H9 (cell line): ENCODE measurements at regions not wholly inside any gene's neighbourhood (a gene's known extent, or its start where the extent isn't known, plus 50 kb on each side); places are given as distances from the start of the nearest gene placed in this dataset.

Source experiments
- DNase-seq: peaks from one replicate; pipeline ENCODE4 v3.0.0-alpha.2; 2017
- H2AFZ ChIP-seq: one replicate; pipeline ENCODE4 v1.6.1; 2013; ENCODE audit warnings: mild to moderate bottlenecking, low read length, control low read depth, moderate library complexity
- H2AK5ac ChIP-seq: 2 replicates; pipeline ENCODE4 v1.6.1; 2013; ENCODE audit warnings: low read length, control low read depth, mixed read lengths; ENCODE audit not compliant: insufficient read length
- H2BK120ac ChIP-seq: one replicate; pipeline ENCODE4 v1.6.1; 2013; ENCODE audit warnings: low read depth, mild to moderate bottlenecking, low read length, control low read depth, inconsistent platforms; ENCODE audit not compliant: poor library complexity, severe bottlenecking
- H2BK12ac ChIP-seq: 2 replicates; pipeline ENCODE4 v1.6.1; 2013; ENCODE audit warnings: low read length, control low read depth, mixed read lengths, low read depth; ENCODE audit not compliant: insufficient read length
- H2BK15ac ChIP-seq: 2 replicates; pipeline ENCODE4 v1.6.1; 2013; ENCODE audit warnings: low read depth, low read length, control low read depth
- H2BK20ac ChIP-seq: one replicate; pipeline ENCODE4 v1.6.1; 2013; ENCODE audit warnings: low read depth, mild to moderate bottlenecking, low read length, control low read depth, inconsistent platforms; ENCODE audit not compliant: poor library complexity, severe bottlenecking
- H2BK5ac ChIP-seq: 2 replicates; pipeline ENCODE4 v1.6.1; 2013; ENCODE audit warnings: low read length, control low read depth, mixed read lengths; ENCODE audit not compliant: insufficient read length
- H3K14ac ChIP-seq: 2 replicates; pipeline ENCODE4 v1.6.1; 2013; ENCODE audit warnings: low read length, control low read depth; ENCODE audit not compliant: insufficient read depth
- H3K18ac ChIP-seq: 2 replicates; pipeline ENCODE4 v1.6.1; 2013; ENCODE audit warnings: low read depth, mild to moderate bottlenecking, mixed read lengths, low read length, control low read depth; ENCODE audit not compliant: insufficient read length
- H3K23ac ChIP-seq: 2 replicates; pipeline ENCODE4 v1.6.1; 2013; ENCODE audit warnings: low read length, control low read depth, mixed read lengths, low read depth; ENCODE audit not compliant: insufficient read length
- H3K23me2 ChIP-seq: 2 replicates; pipeline ENCODE4 v1.6.1; 2013; ENCODE audit warnings: low read depth, mild to moderate bottlenecking, mixed read lengths, low read length, control low read depth; ENCODE audit not compliant: insufficient read length, poor library complexity, severe bottlenecking
- H3K27ac ChIP-seq: 2 replicates; pipeline ENCODE4 v1.5.1; 2013; ENCODE audit warnings: low read length, control low read depth, mixed read lengths, low read depth; ENCODE audit not compliant: insufficient read length
- H3K27me3 ChIP-seq: 2 replicates; pipeline ENCODE4 v1.6.1; 2013; ENCODE audit warnings: low read length, control low read depth, inconsistent platforms; ENCODE audit not compliant: insufficient read depth
- H3K4ac ChIP-seq: 2 replicates; pipeline ENCODE4 v1.6.1; 2013; ENCODE audit warnings: low read depth, mild to moderate bottlenecking, control low read depth, inconsistent platforms, low read length, moderate library complexity
- H3K4me1 ChIP-seq: 2 replicates; pipeline ENCODE4 v1.6.1; 2013; ENCODE audit warnings: low read length, control low read depth, inconsistent platforms; ENCODE audit not compliant: insufficient read depth
- H3K4me2 ChIP-seq: 2 replicates; pipeline ENCODE4 v1.6.1; 2013; ENCODE audit warnings: low read length, control low read depth, mixed read lengths; ENCODE audit not compliant: insufficient read length, insufficient read depth
- H3K56ac ChIP-seq: 2 replicates; pipeline ENCODE4 v1.6.1; 2013; ENCODE audit warnings: low read depth, mild to moderate bottlenecking, mixed read lengths, low read length, control low read depth; ENCODE audit not compliant: insufficient read length
- H3K79me1 ChIP-seq: 2 replicates; pipeline ENCODE4 v1.6.1; 2013; ENCODE audit warnings: low read depth, mild to moderate bottlenecking, moderate library complexity, low read length, control low read depth, inconsistent platforms; ENCODE audit not compliant: insufficient read depth, poor library complexity, severe bottlenecking
- H3K79me2 ChIP-seq: 2 replicates; pipeline ENCODE4 v1.6.1; 2013; ENCODE audit warnings: low read length, control low read depth, inconsistent platforms; ENCODE audit not compliant: insufficient read depth
- H3K9ac ChIP-seq: 2 replicates; pipeline ENCODE4 v1.6.1; 2013; ENCODE audit warnings: low read length, control low read depth, mixed read lengths; ENCODE audit not compliant: insufficient read length; ENCODE audit errors: extremely low read depth
- H3K9me3 ChIP-seq: one replicate; pipeline ENCODE4 v1.6.1; 2013; ENCODE audit warnings: low read depth, low read length, inconsistent platforms; ENCODE audit not compliant: control insufficient read depth
- H3T11ph ChIP-seq: one replicate; pipeline ENCODE4 v1.6.1; 2013; ENCODE audit warnings: mild to moderate bottlenecking, low read length, control low read depth, inconsistent platforms
- H4K20me1 ChIP-seq: one replicate; pipeline ENCODE4 v1.6.1; 2013; ENCODE audit not compliant: control insufficient read depth, insufficient read length, insufficient read depth
- H4K5ac ChIP-seq: 2 replicates; pipeline ENCODE4 v1.6.1; 2013; ENCODE audit warnings: low read depth, mild to moderate bottlenecking, mixed read lengths, low read length, control low read depth; ENCODE audit not compliant: insufficient read length
- H4K8ac ChIP-seq: replicated peaks from 2 replicates; pipeline ENCODE4 v1.6.1; 2013; ENCODE audit warnings: low read length, control low read depth, mixed read lengths, low read depth; ENCODE audit not compliant: insufficient read length
- H4K91ac ChIP-seq: 2 replicates; pipeline ENCODE4 v1.6.1; 2013; ENCODE audit warnings: low read depth, mild to moderate bottlenecking, moderate library complexity, mixed read lengths, low read length, control low read depth; ENCODE audit not compliant: insufficient read length
- H3K27ac Mint-ChIP-seq, 3 experiments: 2 replicates in 2 of 3; 3 replicates in 1 of 3; pipeline ENCODE4 v1.8.0; 2020 to 2021; ENCODE audit warnings: mixed read lengths in 3 of 3, mild to moderate bottlenecking in 1 of 3, moderate library complexity in 1 of 3
- H3K27me3 Mint-ChIP-seq: 2 replicates; pipeline ENCODE4 v1.8.0; 2021; ENCODE audit warnings: low read depth, mild to moderate bottlenecking, moderate library complexity, mixed read lengths
- H3K36me3 Mint-ChIP-seq, 3 experiments: 2 replicates in 2 of 3; 3 replicates in 1 of 3; pipeline ENCODE4 v1.8.0; 2020 to 2021; ENCODE audit warnings: low read depth in 3 of 3, mixed read lengths in 3 of 3; ENCODE audit not compliant: insufficient read depth in 1 of 3
- H3K4me1 Mint-ChIP-seq, 2 experiments: 2 replicates each; pipeline ENCODE4 v1.8.0; 2020; ENCODE audit warnings: mixed read lengths in 2 of 2
- H3K4me3 Mint-ChIP-seq, 2 experiments: 2 replicates in 1 of 2; 3 replicates in 1 of 2; pipeline ENCODE4 v1.8.0; 2020 to 2021; ENCODE audit warnings: mild to moderate bottlenecking in 2 of 2, mixed read lengths in 2 of 2, moderate library complexity in 1 of 2
- H3K9me3 Mint-ChIP-seq, 2 experiments: 2 replicates in 1 of 2; 3 replicates in 1 of 2; pipeline ENCODE4 v1.8.0; 2020; ENCODE audit warnings: mild to moderate bottlenecking in 2 of 2, mixed read lengths in 2 of 2, moderate library complexity in 1 of 2
- WGBS: extraction: QIAGEN DNeasy Blood & Tissue Kit; methylation state at CpG from one replicate; pipeline ENCODE4 v1.1.7; 2013; ENCODE audit warnings: missing lambda C conversion rate, low lambda C conversion rate, mixed read lengths; ENCODE audit not compliant: insufficient read length; ENCODE audit errors: extremely low coverage; 5-methylcytosine and 5-hydroxymethylcytosine counted together
- TF ChIP-seq, protein P1 (sequence below): fragments of 200-600 bp; sonication (generic); conservative IDR thresholded peaks from 3 replicates; pipeline ENCODE4 v1.8.0; 2021; ENCODE audit warnings: antibody characterized with exemption, mild to moderate bottlenecking

DNA sequence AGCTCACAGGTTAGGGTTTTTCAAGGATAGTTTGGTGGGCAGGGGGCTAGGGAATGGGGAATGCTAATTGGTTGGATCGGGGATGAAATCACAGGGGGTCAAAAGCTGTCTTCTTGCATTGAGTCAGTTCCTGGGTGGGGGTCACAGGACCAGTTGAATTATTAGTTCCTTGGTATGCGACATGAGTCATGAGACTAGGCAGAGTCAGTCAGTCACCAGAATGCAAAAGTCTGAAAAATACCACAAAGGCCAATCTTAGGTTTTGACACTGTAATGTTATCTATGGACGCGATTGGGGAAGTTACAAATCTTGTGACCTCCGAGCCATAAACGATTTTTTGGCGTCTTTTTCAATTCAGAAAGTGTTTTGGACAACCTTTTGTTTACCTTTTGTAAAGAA lies 101.2 kb downstream of the ZNF519 start:
- TF ChIP-seq, protein P1, sequence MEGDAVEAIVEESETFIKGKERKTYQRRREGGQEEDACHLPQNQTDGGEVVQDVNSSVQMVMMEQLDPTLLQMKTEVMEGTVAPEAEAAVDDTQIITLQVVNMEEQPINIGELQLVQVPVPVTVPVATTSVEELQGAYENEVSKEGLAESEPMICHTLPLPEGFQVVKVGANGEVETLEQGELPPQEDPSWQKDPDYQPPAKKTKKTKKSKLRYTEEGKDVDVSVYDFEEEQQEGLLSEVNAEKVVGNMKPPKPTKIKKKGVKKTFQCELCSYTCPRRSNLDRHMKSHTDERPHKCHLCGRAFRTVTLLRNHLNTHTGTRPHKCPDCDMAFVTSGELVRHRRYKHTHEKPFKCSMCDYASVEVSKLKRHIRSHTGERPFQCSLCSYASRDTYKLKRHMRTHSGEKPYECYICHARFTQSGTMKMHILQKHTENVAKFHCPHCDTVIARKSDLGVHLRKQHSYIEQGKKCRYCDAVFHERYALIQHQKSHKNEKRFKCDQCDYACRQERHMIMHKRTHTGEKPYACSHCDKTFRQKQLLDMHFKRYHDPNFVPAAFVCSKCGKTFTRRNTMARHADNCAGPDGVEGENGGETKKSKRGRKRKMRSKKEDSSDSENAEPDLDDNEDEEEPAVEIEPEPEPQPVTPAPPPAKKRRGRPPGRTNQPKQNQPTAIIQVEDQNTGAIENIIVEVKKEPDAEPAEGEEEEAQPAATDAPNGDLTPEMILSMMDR, result no peak
- no CpG with 5 or more reads among the region's 7 CpGs for WGBS

More for the DNA sequence above, 101.2 kb downstream of the ZNF519 start:
- peaks cover 22 to 24% of the 10 kb centered on the region in 2 experiments for H3K9me3 Mint-ChIP-seq
- H3K9me3 ChIP-seq, result no peaks in the 10 kb centered on the region
- H3K56ac ChIP-seq, result no peak overlapping the region
- H3K27ac Mint-ChIP-seq, result no peak overlapping the region
- H3K4me1 Mint-ChIP-seq, result peaks cover 13 to 15% of the 10 kb centered on the region in 2 experiments
- no peaks in the 10 kb centered on the region for H3K79me1 ChIP-seq
- no peaks in the 10 kb centered on the region for H4K20me1 ChIP-seq
- H2BK120ac ChIP-seq, result no peak overlapping the region
- no peak overlapping the region for H3T11ph ChIP-seq
- H3K36me3 Mint-ChIP-seq, result peaks cover 8 to 26% (median 14%) of the 10 kb centered on the region in 3 experiments
- H3K27me3 Mint-ChIP-seq, result peaks cover 1% of the 10 kb centered on the region; the same call in 1 of the 2 replicates
- H4K8ac ChIP-seq, result no peak overlapping the region
- no peak overlapping the region for H2BK15ac ChIP-seq
- H3K23me2 ChIP-seq, result no peaks in the 10 kb centered on the region
- no peaks in the 10 kb centered on the region for H3K79me2 ChIP-seq
- H3K4me3 Mint-ChIP-seq, result no peak overlapping the region
- no peak overlapping the region for H4K5ac ChIP-seq
- no peak overlapping the region for H3K23ac ChIP-seq
- no peak overlapping the region for H2BK5ac ChIP-seq
- H4K91ac ChIP-seq, result no peak overlapping the region
- DNase-seq, result no peak
- H3K27ac ChIP-seq, result no peak overlapping the region
- peaks cover 5% of the 10 kb centered on the region for H3K4me1 ChIP-seq
- no peak overlapping the region for H3K9ac ChIP-seq
- H3K4ac ChIP-seq, result no peak overlapping the region
- H3K27me3 ChIP-seq, result no peaks in the 10 kb centered on the region
- no peak overlapping the region for H3K18ac ChIP-seq
- no peak overlapping the region for H3K4me2 ChIP-seq
- no peak overlapping the region for H3K14ac ChIP-seq
- no peak overlapping the region for H2AFZ ChIP-seq
- H2BK12ac ChIP-seq, result no peak overlapping the region
- H2BK20ac ChIP-seq, result no peak overlapping the region
- H2AK5ac ChIP-seq, result no peak overlapping the region
